ENCODE measurements at regions not wholly inside any gene's neighbourhood (a gene's known extent, or its start where the extent isn't known, plus 50 kb on each side); places are given as distances from the start of the nearest gene placed in this dataset.
"Not testable (repeated sequence)": the region's sequence is repeated elsewhere in the genome, so short reads cannot be mapped to it uniquely, and the experiment has no call there.

DNA sequence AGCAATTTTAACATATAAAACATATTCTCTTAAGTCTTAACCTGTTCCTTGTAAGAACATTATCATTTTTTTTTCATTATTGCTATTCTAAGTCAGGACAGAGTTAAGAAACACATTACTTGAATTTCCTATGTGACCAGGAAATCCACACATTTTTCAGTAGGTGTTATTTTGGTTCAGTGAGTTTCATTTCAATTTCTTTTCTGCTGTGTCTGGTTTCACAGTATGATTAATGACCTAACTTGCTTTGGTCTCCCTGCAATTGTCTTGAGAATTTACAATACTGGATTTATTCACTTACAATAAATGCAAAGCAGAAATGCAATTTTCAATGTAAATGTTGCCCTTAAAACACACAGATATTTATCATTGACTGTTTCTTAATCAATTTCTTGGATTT, 396.9 kb upstream of the TMTC1 start:
- Mint-ChIP-seq H3K36me3 (no peaks in the 10 kb centered on the region), H3K27me3 (no peaks in the 10 kb centered on the region), H3K27ac (no peak overlapping the region), H3K4me3 (no peak overlapping the region), H3K4me1 (ENCODE audit: unreplicated experiment) (no peaks in the 10 kb centered on the region), H3K9me3 (no peaks in the 10 kb centered on the region)
- DNase-seq (ENCODE audit: extremely low spot score, unreplicated experiment), result no peak
- TF ChIP-seq CTCF (conservative IDR thresholded peaks at IDR 0.05), result no peak

DNA sequence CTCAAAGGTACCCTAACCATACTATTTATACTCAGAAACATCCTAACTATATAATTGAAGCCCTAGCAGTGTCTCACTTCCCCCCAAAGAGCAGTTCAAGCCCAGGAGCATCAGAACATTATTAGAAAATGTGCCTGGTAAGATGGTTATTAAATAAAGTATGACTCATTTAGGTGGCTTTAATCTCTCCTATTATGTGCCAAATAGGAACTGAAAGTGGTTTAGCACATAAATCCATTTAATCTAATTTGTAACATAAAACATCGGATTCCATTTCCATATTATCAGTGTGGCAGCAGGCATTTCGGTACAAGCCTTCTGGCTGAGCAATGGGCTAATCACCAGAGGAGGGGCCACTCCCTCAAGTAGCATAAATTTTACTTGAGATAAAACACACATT, 395.2 kb upstream of the TMTC1 start:
- TF ChIP-seq CTCF (conservative IDR thresholded peaks at IDR 0.05), result no peak
- Mint-ChIP-seq H3K9me3 (no peaks in the 10 kb centered on the region), H3K27ac (no peak overlapping the region), H3K4me1 (ENCODE audit: unreplicated experiment) (no peaks in the 10 kb centered on the region), H3K36me3 (no peaks in the 10 kb centered on the region), H3K27me3 (no peaks in the 10 kb centered on the region), H3K4me3 (no peak overlapping the region)
- DNase-seq (ENCODE audit: extremely low spot score, unreplicated experiment), result no peak

DNA sequence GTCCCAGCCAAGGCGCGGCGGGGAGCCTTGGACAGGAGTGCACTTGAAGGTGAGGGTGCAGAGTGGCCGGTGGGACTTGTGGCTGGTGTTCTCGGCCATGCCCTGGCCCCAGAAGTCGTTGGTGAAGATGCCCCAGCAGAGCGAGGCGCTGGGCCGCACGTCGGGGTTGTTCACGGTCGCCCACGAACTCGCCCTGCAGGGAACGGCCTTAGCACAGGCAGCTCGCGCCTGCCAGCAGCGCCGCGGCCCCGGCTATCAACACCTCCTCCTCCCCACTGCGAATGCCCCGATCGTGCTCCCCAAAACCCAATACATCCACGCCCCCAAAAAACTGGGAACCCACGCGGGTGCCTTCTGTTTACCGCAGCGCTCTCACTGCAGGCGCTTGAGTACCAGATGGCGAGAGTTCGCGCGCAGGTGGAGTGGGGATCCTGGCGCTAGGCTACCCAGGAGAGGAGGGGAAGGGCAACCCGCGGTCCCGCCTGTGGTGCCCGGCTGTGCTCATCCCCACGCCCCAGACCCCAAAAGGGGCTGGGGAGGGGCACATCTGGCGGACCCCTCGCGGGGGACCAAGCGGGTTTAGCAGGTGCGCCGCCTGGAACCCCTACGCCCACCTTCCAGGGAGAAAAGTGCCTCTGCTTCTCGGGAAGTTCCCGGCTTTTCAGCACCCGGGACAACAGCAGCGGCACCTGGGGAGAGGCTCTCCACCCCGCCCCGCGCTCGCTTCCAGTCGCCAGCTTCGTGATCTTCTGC, 386.3 kb upstream of the TMTC1 start:
- H3K27ac Mint-ChIP-seq, result no peak overlapping the region
- H3K4me1 Mint-ChIP-seq (ENCODE audit: unreplicated experiment), result no peaks in the 10 kb centered on the region
- H3K27me3 Mint-ChIP-seq, result peaks cover 25% of the 10 kb centered on the region
- TF ChIP-seq CTCF (conservative IDR thresholded peaks at IDR 0.05), result no peak
- no peaks in the 10 kb centered on the region for H3K9me3 Mint-ChIP-seq
- no peaks in the 10 kb centered on the region for H3K36me3 Mint-ChIP-seq
- H3K4me3 Mint-ChIP-seq, result no peak overlapping the region
- DNase-seq (ENCODE audit: extremely low spot score, unreplicated experiment), result no peak

DNA sequence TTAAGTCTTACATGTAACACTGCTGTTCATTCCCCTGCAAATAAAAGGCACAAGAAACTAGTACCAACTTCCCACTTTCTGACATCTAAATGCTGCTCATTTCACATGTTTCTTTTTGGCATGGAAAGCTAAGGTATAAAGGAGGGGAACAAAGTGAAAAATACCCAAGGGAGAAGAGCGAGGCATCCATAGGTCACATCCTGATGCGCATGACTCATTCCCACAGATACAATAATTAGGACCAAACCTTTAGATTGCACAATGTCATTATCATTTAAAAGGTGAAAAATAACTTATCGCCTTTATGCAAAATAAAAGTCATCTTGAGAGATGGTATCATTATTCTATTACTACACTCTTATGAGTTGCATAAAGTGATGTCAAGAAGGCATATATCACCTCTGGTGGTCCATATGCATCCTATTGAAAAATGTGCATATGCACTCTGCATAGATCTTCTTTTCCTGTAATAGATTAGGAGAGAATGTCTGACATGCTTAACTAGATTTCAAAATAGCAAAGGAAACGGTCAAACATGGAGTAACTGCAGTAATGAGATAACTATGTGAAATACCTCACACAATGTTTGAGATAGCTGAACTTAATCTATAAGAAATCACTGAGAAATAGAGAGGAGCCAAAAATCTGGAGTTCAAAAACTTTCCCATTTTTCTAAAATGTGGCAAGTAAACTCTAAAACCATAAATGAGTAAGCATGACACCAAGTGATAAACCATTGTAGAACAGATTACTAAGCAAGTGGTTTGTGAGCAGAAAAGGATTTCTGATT, 382.5 kb upstream of the TMTC1 start:
- Mint-ChIP-seq H3K4me1 (ENCODE audit: unreplicated experiment) (no peaks in the 10 kb centered on the region), H3K4me3 (no peak overlapping the region), H3K36me3 (no peaks in the 10 kb centered on the region), H3K27me3 (peaks cover 21% of the 10 kb centered on the region), H3K9me3 (no peaks in the 10 kb centered on the region), H3K27ac (no peak overlapping the region)
- no peak for DNase-seq (ENCODE audit: extremely low spot score, unreplicated experiment)
- TF ChIP-seq CTCF (conservative IDR thresholded peaks at IDR 0.05), result no peak

GRCh38 chr12:30164382-30165318, 380.9 kb upstream of the TMTC1 start:
- H3K9me3 Mint-ChIP-seq, result no peaks in the 10 kb centered on the region
- peaks cover 13% of the 10 kb centered on the region for H3K27me3 Mint-ChIP-seq
- H3K36me3 Mint-ChIP-seq, result no peaks in the 10 kb centered on the region
- TF ChIP-seq CTCF (conservative IDR thresholded peaks at IDR 0.05), result no peak
- no peak overlapping the region for H3K27ac Mint-ChIP-seq
- no peak for DNase-seq (ENCODE audit: extremely low spot score, unreplicated experiment)
- H3K4me1 Mint-ChIP-seq (ENCODE audit: unreplicated experiment), result no peaks in the 10 kb centered on the region
- no peak overlapping the region for H3K4me3 Mint-ChIP-seq

- not testable (repeated sequence) for H3K27ac Mint-ChIP-seq; H3K4me3 Mint-ChIP-seq; DNase-seq (ENCODE audit: extremely low spot score, unreplicated experiment); H3K36me3 Mint-ChIP-seq; H3K4me1 Mint-ChIP-seq (ENCODE audit: unreplicated experiment); H3K9me3 Mint-ChIP-seq; H3K27me3 Mint-ChIP-seq
Measured at GRCh38 chr12:30156833-30157232, 373.1 kb upstream of the TMTC1 start.
